Panc1 (cell line): ENCODE measurements at regions not wholly inside any gene's neighbourhood (a gene's known extent, or its start where the extent isn't known, plus 50 kb on each side); places are given as distances from the start of the nearest gene placed in this dataset.

Experiments used
- POLR2AphosphoS5 ChIP-seq: IDR thresholded peaks from 2 replicates; pipeline ENCODE4 v1.6.1; 2012; ENCODE audit warnings: mild to moderate bottlenecking, low read depth, low read length, moderate library complexity
- TCF7L2 ChIP-seq: IDR thresholded peaks from 2 replicates; pipeline ENCODE4 v1.6.1; 2011; ENCODE audit warnings: mild to moderate bottlenecking, low read depth, low read length, inconsistent platforms
- TF ChIP-seq, protein P1 (sequence below): fragments of 450-650 bp; IDR thresholded peaks from 2 replicates; pipeline ENCODE4 v1.5.1; 2017; ENCODE audit warnings: mild to moderate bottlenecking
- TF ChIP-seq, protein P2 (sequence below), 2 experiments: IDR thresholded peaks; 2 replicates each; pipeline ENCODE4 v1.6.1; 2011 to 2012; ENCODE audit warnings: low read depth in 2 of 2, control low read depth in 1 of 2, low read length in 1 of 2, mild to moderate bottlenecking in 1 of 2, moderate library complexity in 1 of 2; ENCODE audit not compliant: insufficient read depth in 1 of 2

DNA sequence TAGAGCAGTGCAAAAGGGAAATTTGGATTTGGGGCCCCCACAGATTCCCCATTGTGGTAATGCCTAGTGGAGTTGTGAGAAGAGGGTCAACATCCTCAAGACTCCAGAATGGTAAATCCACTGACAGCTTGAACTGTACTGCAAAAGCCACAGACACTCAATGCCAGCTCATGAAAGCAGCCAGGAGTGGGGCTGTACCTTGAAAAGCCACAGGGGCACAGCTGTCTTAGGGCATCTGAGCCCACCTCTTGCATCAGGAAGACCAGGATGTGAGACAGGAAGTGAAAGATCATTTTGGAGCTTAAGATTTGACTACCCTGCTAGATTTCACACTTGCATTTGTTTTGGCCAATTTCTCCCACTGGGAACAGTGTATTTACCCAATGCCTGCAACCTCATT is 1548.9 kb upstream of the PCDH20 start:
- TF ChIP-seq, protein P1, sequence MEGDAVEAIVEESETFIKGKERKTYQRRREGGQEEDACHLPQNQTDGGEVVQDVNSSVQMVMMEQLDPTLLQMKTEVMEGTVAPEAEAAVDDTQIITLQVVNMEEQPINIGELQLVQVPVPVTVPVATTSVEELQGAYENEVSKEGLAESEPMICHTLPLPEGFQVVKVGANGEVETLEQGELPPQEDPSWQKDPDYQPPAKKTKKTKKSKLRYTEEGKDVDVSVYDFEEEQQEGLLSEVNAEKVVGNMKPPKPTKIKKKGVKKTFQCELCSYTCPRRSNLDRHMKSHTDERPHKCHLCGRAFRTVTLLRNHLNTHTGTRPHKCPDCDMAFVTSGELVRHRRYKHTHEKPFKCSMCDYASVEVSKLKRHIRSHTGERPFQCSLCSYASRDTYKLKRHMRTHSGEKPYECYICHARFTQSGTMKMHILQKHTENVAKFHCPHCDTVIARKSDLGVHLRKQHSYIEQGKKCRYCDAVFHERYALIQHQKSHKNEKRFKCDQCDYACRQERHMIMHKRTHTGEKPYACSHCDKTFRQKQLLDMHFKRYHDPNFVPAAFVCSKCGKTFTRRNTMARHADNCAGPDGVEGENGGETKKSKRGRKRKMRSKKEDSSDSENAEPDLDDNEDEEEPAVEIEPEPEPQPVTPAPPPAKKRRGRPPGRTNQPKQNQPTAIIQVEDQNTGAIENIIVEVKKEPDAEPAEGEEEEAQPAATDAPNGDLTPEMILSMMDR = no peak
- TF ChIP-seq POLR2AphosphoS5 = no peak
- no peak for TF ChIP-seq TCF7L2
- TF ChIP-seq, protein P2, sequence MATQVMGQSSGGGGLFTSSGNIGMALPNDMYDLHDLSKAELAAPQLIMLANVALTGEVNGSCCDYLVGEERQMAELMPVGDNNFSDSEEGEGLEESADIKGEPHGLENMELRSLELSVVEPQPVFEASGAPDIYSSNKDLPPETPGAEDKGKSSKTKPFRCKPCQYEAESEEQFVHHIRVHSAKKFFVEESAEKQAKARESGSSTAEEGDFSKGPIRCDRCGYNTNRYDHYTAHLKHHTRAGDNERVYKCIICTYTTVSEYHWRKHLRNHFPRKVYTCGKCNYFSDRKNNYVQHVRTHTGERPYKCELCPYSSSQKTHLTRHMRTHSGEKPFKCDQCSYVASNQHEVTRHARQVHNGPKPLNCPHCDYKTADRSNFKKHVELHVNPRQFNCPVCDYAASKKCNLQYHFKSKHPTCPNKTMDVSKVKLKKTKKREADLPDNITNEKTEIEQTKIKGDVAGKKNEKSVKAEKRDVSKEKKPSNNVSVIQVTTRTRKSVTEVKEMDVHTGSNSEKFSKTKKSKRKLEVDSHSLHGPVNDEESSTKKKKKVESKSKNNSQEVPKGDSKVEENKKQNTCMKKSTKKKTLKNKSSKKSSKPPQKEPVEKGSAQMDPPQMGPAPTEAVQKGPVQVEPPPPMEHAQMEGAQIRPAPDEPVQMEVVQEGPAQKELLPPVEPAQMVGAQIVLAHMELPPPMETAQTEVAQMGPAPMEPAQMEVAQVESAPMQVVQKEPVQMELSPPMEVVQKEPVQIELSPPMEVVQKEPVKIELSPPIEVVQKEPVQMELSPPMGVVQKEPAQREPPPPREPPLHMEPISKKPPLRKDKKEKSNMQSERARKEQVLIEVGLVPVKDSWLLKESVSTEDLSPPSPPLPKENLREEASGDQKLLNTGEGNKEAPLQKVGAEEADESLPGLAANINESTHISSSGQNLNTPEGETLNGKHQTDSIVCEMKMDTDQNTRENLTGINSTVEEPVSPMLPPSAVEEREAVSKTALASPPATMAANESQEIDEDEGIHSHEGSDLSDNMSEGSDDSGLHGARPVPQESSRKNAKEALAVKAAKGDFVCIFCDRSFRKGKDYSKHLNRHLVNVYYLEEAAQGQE (IDR thresholded peaks at IDR 0.05; ENCODE audit: insufficient read depth in 1 of 2, low read depth in 2 of 2, low read length in 1 of 2) = no peak
